Body of pancreas (tissue), 4 donors: ENCODE measurements at regions not wholly inside any gene's neighbourhood (a gene's known extent, or its start where the extent isn't known, plus 50 kb on each side); places are given as distances from the start of the nearest gene placed in this dataset.

ENCODE experiments used
- POLR2A ChIP-seq, 3 donors: fragments of 450-650 bp; IDR thresholded peaks; one replicate each; pipeline ENCODE4 v1.6.1; 2016; ENCODE audit warnings: antibody characterized with exemption in 3 of 3, mild to moderate bottlenecking in 2 of 3
- TF ChIP-seq, protein P1 (sequence below), 7 experiments: fragments of 450-650 bp in 4 of 7; fragments of 200-600 bp in 3 of 7; sonication (generic) in 3 of 7; IDR thresholded peaks; one replicate each; pipeline ENCODE4 v1.5.1; 2016 to 2019; ENCODE audit warnings: antibody characterized with exemption in 7 of 7

GRCh38 chr1:219686171-219686570 is 73.3 kb upstream of the ZC3H11B start:
- no peak for TF ChIP-seq POLR2A (IDR thresholded peaks at IDR 0.05)
- TF ChIP-seq, protein P1, sequence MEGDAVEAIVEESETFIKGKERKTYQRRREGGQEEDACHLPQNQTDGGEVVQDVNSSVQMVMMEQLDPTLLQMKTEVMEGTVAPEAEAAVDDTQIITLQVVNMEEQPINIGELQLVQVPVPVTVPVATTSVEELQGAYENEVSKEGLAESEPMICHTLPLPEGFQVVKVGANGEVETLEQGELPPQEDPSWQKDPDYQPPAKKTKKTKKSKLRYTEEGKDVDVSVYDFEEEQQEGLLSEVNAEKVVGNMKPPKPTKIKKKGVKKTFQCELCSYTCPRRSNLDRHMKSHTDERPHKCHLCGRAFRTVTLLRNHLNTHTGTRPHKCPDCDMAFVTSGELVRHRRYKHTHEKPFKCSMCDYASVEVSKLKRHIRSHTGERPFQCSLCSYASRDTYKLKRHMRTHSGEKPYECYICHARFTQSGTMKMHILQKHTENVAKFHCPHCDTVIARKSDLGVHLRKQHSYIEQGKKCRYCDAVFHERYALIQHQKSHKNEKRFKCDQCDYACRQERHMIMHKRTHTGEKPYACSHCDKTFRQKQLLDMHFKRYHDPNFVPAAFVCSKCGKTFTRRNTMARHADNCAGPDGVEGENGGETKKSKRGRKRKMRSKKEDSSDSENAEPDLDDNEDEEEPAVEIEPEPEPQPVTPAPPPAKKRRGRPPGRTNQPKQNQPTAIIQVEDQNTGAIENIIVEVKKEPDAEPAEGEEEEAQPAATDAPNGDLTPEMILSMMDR (IDR thresholded peaks at IDR 0.05): no peak
